ENCODE measurements at regions not wholly inside any gene's neighbourhood (a gene's known extent, or its start where the extent isn't known, plus 50 kb on each side); places are given as distances from the start of the nearest gene placed in this dataset.

DNA sequence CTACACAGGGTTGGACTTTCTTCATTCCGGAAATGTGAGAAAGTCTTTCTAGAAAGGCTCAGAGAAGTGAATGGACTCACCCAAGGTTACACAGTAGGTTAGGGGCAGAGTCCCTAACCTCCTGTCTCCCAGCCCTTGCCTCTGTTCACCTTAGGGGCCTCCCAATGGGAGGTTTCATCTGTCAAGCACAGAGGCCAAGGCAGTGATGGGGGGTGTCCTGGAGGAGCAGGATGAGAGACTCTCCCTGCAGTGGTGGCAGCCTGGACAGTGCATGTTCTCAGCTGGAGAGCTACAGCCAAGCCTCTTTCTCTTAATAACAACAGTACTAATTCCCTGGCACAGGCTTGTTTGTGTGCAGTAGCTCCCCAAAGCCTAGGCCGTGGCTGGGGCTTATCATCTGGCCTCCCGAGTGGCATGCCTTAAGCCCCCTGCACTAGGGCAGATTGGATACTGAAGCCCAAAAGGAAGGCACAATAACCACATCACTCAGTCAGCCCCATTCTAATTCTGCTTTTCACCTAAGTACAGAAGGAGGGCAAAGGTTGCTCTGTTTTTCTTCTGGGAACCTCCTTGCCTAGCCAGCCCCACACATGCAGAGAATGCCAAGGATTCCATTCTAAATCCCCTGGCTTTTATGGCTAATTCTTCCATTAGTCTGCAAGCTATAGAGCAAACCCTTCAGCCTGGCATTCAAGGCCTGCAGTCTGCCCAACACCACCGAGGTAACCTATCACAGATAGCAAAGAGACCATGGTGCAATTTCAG, 50.2 kb upstream of the XPA start:
- no peak for DNase-seq

DNA sequence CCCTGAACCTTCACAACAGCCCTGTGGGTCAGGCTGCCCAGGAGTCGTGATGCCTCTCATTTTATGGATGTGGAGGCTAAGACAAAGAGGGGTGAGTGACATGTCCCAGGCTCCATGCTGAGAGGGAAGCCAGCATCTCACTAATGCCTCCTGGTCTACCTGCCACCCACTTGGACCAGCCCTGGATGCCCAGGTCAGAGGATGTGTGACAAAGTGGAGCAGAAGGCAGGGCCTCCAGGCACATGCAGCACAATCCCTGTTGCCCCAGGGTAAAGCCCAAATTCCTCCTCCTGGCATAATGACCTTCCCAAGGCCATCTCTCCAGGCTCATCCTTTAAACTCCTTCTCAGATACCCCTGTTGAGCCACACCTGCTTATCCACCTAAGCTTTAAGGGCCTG, 51.4 kb upstream of the XPA start:
- no peak for DNase-seq

DNA sequence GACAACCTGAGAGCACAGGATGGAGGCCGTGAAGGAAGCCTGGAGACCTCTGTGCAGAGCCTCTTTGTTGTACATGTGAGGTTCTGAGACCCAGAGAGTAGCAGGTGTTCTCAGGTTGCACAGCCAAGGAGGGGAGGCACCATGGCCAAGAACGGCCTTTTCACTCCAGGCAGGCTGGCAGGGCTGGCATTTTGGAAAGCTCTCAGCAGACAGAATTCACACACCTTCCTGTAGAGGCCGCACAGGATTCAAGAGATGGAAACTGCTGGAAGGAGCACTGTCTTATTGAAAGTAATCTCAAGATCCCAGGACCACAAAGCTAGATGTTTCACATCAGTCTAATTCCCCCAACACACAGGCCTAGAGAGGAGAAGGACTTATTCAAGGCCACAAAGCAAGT, 52.8 kb upstream of the XPA start:
- no peak for DNase-seq

DNA sequence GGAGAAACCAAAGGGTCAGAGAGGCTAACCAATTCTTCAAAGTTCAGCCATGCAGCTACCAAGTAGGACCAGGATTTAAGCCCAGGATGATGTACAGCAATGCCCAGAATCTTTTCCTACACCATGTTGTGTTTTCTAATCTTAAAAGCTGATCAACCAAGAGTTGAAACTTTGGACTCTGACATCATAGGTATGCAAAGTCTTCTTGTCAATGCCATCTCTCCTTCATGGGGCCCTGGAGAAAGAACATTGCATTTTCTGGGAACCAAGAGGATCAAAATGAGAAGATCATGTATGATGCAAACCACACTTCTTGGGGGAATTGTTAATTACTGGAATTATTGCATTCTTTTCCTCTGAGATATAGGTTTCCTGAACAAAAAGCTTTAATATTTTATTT, 54.4 kb upstream of the XPA start:
- DNase-seq: no peak

GRCh38 chr9:97752274-97752673, 55.1 kb upstream of the XPA start:
- no peak for DNase-seq

- no peak for DNase-seq
Measured at GRCh38 chr9:97753364-97753763, 56.2 kb upstream of the XPA start.

DNA sequence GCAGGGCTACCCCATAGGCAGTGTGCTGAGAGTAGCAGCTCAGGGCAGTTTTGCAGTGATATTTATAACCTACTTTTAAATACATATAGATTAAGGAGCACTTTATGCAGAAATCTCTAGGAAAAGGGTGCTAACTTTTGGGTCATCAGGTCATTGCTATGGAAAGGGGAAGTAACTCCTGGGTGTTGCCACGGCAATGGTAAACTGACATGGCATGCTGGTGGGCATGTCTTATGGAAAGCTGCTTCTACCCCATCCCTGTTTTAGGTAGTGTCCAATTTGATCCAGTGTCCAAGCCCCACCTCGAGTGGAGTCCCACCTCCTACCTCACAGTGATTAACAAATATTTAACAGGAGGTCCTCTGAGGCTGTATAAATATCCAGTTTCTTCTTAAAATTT, 56.8 kb upstream of the XPA start:
- no peak for DNase-seq

GRCh38 chr9:97755618-97756267, 58.6 kb upstream of the XPA start:
- no peak for DNase-seq

DNA sequence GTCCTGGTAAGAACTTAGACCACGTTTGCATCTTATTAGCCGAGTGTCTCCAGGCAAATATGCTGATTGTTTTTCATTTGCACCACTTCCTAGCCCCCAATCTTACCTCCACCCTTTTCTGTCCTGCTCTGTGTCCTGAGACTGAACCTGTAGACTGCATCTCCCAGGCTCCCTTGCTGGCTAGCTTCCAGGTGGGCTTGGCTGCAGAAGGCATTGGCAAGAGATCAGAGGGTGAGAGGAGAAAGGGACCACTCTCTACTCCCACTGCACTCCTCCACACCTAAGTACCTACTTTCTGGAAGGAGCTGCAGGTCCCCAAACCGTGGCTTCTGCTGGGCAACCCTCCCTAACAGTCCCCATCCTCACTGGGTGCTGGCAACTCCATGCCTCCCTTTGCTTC, 59.9 kb upstream of the XPA start:
- no peak for DNase-seq

DNA sequence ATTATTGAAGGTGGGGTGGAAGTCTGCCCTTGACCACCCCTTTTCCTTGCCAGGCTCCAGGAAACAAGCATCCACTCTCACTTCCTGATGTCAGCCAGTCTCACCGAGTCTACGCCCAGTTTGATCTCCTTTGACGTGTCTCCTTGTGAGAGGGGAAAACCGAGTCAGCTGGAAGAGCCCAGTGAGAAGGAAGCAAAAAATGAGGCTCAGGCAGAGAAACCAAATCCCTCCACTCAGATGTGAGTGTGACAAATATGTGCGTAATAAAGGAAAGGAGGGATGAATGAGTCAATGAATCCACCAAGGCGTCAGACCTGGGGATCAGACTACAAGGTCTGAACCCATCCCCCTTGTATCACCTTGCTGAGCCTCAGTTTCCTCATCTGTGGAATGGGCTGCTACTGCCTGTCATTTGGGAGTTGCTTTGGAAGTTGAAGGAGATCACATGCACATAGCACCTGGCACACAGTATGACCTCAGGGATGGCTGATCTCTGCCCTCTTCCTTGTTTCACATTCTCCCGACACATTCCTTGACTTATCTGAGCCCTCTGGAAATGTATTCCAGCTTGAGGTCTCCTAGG, 61.3 kb upstream of the XPA start:
- DNase-seq: no peak

GRCh38 chr9:97759581-97760288, 62.6 kb upstream of the XPA start:
- no peak for DNase-seq

DNA sequence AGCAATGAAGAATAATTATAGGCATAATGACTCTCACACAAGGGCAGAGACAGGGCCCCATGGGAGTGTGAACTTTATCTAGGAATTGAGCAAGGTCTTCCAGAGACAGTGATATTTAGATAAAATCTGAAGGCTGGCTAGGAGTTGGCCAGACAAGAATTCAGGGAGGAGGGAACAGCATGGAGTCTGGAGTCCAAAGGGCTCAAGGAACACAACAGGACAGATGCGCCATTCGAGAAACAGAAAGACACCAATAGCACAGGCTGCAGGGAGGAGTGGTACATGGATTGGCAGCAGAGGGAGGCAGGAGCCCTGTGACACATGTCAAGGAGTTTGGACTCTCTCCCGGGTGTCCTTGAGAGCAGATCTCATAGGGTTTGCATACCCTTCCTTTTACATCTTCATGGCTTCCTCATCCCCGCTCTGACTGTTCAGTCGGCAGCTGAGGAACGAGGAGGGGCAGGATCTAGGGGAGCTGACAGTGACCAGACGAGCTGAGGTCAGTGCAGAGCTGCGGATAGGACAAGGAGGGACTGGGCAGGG, 64.0 kb upstream of the XPA start:
- DNase-seq: no peak

DNA sequence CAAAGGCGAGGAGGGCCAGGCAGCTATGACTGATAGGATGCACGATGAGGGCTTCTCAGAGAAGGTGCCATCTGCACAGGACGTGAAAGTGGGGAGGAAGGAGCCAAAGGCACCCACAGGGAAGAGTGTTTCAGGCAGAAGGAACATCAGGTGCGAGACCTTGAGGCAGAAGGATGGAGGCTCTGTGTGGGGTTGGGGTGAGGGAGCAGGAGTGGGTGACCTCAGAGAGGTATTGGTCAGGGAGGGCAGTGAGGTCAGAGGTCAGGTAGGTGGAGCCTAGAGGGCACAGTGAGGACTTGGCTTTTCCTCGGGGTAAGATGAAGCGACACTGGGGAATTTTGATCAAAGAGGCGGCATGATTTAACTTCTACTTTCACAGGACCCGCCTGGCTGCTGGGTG, 64.7 kb upstream of the XPA start:
- no peak for DNase-seq

GRCh38 chr9:97763874-97764273, 66.7 kb upstream of the XPA start:
- DNase-seq: no peak

- DNase-seq: no peak
Measured at GRCh38 chr9:97766092-97766491, 69.0 kb upstream of the XPA start.

DNA sequence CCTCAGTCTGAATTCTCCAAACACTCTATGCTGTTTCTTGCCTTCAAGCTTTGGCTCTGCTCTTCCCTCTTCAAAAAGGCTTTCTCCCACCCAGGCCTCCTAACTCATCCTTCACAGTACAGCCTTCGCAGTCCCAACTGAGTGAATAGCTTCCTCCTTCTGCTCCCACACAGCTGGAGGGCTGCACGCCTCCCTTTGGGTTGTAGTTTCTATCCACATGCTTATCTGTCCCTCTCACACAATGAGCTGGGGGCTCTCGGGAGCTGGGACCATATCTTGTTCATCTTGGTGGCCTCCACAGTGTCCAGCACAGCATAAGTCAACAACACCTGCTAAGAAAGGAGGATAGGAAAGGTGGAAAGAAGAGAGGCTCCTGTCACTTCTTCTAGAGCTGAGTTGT, 69.5 kb upstream of the XPA start:
- DNase-seq: no peak

- DNase-seq: no peak
Measured at GRCh38 chr9:97767891-97768290, 70.8 kb upstream of the XPA start.

DNA sequence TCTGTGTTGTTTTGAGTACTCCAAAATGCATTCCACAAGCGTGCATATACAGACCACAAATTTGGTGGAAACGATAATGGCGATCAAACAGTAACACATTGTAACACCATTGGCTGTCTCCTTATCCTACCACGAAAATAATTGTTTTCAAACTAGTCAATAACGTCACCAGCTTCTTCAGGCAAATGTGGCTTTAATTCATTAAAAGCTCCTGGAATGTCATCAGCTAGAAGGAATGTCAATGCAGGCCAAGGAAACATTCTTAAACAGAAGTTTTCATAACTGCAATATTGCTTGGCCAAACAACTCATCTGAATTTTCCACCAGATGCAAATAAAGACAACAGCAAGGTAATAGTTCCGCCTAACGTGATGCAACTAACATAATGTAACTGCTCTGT, 71.6 kb upstream of the XPA start:
- no peak for DNase-seq

DNA sequence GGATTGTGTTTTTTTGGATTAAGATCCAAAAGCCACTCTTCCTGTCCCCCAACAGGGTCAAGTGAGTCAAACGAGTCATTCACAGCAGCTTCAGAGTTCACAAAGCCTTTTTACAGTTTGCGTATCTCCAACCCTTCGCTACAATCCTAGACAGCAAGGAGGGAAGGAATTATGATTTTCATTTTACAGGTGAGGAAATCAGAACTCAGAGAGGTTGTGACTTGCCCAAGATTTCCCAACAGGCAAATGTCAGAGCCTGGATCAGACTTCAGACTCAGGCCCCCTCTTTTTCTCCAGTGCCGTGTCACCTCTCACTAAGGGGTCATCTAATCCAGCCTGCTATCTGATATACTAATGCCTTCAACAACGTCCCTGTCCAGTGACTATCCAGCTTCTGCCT, 72.1 kb upstream of the XPA start:
- DNase-seq: no peak

DNA sequence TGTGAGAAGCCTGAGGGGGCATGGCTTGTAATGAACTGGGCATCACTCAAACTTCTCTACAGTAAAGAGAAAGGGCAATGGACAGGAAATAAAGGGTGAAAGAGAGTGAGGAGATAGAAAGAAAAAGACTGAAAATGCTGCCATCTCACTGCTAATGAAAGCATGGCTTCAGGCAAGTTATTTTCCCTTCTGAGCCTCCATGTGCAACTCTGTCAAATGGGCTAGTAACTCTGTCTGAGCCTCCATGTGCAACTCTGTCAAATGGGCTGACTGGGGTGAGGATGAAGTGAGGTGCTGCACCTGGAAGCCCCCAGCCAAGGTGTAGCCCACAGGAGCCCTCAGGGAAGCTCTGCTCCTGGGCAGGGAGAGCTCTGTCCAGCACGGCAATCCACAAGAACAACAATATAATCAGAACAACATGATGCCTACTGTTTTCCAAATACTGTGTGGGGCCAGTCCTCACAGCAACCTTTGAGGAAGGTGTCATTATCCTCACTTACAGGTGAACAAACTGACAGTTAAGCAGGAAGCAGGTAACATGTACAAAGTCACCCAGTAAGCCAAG, 73.8 kb upstream of the XPA start:
- no peak for DNase-seq

- DNase-seq: no peak
Measured at GRCh38 chr9:97771641-97772040, 74.5 kb upstream of the XPA start.

- no peak for DNase-seq
Measured at GRCh38 chr9:97772145-97772544, 75.0 kb upstream of the XPA start.

DNA sequence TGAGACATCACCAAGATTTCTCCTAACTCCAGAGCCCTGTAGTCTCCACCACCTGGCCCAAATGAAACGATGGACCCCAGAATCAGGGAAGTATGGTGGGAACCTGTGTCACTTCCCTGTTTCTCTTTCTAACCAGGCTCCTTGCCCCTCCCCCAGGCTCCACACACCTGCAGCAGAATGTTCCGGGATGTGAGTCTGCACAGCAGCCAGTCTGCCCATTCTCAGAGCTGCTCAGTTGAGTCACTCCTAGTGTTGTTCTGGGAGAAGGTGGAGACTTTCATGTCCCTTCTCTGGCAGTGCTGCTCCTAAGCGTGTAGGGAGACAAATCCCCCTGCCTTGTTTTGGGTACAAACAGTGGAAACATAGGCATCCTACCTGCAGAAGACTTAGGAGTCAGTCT, 76.0 kb upstream of the XPA start:
- DNase-seq: no peak

All from activated CD4-positive, alpha-beta T cell treated with anti-CD3 and anti-CD28 coated beads, Interleukin-10, Interleukin-2, amounts not matched to agents 100 ng/mL and 50 ng/mL, durations not matched to agents 16 hours and 8 hours (primary cell).